Right lobe of liver (tissue), 4 donors: ENCODE measurements at regions not wholly inside any gene's neighbourhood (a gene's known extent, or its start where the extent isn't known, plus 50 kb on each side); places are given as distances from the start of the nearest gene placed in this dataset.

Experiments used
- POLR2A ChIP-seq: fragments of 450-650 bp; IDR thresholded peaks from one replicate; pipeline ENCODE4 v1.6.1; 2017; ENCODE audit warnings: antibody characterized with exemption, mild to moderate bottlenecking
- TF ChIP-seq, protein P1 (sequence below), 4 donors: fragments of 200-600 bp in 3 of 4; fragments of 450-650 bp in 1 of 4; IDR thresholded peaks; one replicate each; pipeline versions ENCODE4 v1.5.1 to v1.8.0; 2016 to 2022; ENCODE audit warnings: antibody characterized with exemption in 4 of 4, mild to moderate bottlenecking in 2 of 4
- donor health status: DM: no; HTN: no; CAD: no.
- donor health status: DM: no; HTN: no; CAD: no.
- donor health status: DM: no; HTN: yes; CAD: no.

DNA sequence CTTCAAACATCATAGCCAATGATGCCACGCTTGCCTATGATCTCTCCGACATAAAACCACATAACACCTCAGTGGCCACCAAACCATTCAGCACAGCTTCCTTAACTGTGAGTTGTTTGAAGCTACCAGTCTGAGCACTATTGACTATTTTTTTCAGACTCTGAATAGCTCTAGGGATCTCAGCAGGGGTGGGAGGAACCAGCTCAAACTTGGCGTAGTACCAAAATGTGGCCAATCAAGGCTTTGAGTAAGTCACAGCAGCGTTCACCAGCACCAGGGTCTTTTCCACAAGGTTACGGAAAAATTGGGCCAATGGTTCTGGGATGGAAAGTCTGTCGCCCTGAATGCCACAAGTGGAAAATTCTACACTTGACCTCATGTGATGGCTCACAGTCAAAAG, 70.6 kb downstream of the SMPDL3A start:
- TF ChIP-seq POLR2A = no peak
- TF ChIP-seq, protein P1, sequence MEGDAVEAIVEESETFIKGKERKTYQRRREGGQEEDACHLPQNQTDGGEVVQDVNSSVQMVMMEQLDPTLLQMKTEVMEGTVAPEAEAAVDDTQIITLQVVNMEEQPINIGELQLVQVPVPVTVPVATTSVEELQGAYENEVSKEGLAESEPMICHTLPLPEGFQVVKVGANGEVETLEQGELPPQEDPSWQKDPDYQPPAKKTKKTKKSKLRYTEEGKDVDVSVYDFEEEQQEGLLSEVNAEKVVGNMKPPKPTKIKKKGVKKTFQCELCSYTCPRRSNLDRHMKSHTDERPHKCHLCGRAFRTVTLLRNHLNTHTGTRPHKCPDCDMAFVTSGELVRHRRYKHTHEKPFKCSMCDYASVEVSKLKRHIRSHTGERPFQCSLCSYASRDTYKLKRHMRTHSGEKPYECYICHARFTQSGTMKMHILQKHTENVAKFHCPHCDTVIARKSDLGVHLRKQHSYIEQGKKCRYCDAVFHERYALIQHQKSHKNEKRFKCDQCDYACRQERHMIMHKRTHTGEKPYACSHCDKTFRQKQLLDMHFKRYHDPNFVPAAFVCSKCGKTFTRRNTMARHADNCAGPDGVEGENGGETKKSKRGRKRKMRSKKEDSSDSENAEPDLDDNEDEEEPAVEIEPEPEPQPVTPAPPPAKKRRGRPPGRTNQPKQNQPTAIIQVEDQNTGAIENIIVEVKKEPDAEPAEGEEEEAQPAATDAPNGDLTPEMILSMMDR (IDR thresholded peaks at IDR 0.05) = no peak
